ENCODE measurements at regions not wholly inside any gene's neighbourhood (a gene's known extent, or its start where the extent isn't known, plus 50 kb on each side); places are given as distances from the start of the nearest gene placed in this dataset.

DNA sequence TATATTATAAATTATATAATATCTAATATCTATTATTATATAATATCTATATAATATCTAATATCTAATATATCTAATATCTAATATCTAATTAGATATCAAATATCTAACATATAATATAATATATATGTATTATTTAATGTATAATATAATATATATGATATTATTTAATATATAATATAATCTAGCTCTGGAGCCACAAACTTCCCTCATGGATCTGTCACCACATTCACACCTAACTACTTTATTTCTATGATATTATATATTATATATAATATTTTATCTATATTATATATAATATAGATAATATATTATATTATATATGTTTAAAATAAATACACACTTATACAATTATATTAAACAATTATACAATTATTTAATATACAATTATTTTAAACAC lies 667.5 kb downstream of the KCTD8 start:
- DNase-seq (ENCODE audit: low read depth) = no peak

DNA sequence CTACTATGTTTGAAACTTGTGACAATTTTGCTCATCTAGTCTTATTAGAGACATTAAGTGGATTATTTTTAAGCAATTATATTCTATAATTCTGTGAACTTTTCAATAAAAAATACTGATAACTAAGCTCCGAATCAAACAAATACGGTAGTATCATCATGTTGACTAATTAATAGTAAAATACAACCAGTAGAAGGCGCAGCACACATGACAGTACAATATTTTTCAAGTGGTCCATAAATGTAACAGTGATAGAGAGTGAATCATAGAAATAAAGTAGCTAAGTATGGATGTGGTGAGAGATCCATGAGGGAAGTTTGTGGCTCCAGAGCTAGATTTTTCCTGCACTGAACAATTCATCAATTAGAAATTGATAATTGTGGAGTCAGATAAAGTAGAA lies 666.2 kb downstream of the KCTD8 start:
- no peak for DNase-seq (ENCODE audit: low read depth)

DNA sequence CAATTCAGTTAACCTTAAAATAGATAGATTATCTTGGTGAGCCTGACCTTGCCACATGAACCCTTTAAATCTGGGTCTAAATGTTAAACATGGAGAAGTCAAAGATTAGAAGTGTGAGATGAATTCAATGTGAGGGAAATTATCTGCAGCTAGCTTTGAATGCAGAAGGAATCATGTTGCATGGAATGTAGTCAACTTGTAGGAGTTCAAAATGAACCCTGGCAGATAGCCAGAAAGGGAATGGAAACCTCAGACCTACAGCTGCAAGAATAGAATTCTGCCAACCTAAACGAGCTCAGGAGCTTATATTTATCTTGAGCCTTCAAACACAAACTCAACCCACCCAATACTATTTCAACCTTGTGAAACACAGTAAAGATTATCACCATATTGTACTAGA lies 632.5 kb downstream of the KCTD8 start:
- DNase-seq (ENCODE audit: low read depth) = no peak

DNA sequence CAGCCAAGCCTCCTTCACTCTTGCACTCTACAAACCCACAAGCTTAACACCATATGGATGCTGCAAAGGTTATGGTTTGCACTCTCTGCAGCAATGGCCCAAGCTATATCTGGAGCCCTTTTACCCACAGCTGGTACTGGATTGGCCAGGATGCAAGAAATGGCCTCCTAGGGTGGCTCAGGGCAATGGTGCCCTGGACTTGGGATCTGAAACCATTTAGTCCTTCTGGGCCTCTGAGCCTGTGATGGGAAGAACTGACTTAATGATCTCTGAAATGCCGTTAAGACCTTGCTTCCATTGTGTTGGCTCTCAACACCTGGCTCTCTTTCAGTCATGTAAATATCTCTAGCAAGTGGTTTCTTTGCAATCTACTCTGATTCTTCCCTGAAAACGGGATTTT lies 626.0 kb downstream of the KCTD8 start:
- DNase-seq (ENCODE audit: low read depth) = no peak

DNA sequence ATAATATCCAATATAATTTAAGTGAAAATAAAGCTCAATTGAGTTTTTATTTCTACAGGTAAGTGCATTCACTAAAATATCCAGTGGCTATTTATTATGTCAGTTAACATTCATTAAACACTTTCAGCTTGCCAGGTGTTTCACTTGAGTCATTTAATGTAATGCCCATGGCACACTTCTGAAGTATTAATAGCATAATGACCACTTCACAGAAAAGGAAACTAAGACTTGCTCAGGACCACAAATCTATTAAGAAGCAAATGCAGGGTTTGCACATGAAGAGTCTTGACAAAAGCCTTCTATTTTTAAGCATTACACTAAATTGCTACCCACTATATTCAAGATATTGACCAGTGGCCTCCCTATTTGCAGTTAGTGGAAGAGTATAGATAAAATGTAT lies 612.7 kb downstream of the KCTD8 start:
- no peak for DNase-seq (ENCODE audit: low read depth)

DNA sequence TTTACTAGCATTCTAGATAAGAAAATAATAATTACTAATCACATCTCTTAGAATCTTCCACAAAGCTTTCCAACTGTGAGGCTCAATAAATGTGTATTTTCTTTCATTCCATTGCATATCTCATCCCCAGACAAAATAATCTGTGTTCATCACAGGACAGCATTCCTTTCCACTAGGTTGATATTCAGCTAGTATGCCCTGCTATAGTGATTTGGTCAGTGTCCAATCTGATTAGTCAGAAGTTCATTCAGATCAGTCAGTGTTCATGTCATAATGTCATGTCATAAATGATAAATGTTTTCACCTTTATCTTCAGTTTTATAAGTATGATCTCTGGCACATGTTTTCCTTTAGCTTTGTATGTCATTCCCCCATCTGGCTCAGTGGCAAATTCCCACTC lies 611.4 kb downstream of the KCTD8 start:
- peak; percentile 2 for DNase-seq (ENCODE audit: low read depth)

DNA sequence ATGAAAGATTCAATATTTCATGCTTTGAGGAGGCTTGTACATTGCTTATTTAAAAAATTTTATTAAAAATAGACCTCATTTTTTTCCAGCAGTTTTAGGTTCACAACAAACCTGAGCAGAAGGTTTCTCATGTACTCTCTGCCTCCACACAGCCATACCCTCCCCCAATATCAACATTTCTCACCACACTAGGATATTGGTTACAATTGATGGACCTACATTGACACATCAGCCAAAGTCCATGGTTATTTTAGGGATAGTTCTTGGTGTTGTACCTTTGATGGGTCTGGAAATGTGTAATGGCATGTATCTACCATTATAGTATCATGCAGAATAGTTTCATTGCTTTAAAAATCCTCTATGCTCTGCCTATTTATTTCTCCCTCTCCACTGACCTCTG lies 611.0 kb downstream of the KCTD8 start:
- no peak for DNase-seq (ENCODE audit: low read depth)

DNA sequence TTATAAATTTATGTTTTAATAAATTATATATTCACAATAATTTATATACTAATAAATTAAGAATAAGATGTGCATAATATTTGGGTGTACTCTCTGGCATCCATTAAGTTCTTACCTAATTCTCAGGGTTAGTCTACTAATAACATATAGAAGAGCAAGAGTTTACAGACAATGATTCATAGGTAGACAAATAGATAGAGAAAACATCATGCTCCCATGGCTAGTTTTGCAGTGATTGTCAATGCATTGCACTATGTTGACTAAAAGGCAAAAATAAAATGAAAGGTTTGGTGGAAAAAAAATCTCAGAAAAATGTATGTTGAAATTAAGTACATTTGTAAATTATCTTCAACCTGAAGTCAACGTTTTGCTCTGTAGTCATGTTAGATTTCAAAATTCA lies 606.0 kb downstream of the KCTD8 start:
- no peak for DNase-seq (ENCODE audit: low read depth)

DNA sequence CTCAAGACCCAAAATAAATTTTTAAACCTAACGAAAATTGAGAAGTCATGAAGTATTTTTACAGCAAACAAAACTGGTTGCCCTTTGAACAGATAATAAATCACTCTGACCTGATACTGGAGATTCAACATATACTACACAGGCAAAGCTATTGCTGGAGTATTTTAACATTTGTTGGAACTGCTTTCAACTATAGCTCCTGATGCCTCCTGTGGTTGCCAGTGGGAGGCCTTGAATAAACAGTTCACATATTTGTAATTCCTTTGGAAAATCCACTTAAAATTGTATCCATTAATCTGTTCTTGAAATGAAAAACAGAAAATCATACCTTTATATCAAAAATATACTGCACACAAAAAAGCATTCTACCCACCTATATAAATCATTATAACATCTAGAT lies 605.1 kb downstream of the KCTD8 start:
- DNase-seq (ENCODE audit: low read depth) = peak; percentile 10

DNA sequence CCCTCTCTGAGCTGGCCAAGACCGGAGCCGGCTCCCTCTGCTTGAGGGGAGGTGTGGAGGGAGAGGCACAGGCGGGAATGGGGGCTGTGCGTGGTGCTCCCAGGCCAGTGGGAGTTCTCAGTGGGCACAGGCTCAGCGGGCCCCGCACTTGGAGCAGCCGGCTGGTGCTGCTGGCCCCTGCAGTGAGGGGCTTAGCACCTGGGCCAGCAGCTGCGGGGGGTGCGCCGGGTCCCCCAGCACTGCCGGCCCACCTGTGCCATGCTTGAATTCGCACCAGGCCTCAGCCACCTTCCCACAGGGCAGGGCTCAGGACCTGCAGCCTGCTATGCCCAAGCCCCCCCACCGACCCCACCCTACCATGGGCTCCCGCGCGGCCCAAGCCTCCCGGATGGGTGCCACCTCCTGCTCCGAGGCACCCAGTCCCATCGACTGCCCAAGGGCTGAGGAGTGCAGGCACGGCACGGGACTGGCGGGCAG lies 602.5 kb downstream of the KCTD8 start:
- DNase-seq (ENCODE audit: low read depth) = no peak

DNA sequence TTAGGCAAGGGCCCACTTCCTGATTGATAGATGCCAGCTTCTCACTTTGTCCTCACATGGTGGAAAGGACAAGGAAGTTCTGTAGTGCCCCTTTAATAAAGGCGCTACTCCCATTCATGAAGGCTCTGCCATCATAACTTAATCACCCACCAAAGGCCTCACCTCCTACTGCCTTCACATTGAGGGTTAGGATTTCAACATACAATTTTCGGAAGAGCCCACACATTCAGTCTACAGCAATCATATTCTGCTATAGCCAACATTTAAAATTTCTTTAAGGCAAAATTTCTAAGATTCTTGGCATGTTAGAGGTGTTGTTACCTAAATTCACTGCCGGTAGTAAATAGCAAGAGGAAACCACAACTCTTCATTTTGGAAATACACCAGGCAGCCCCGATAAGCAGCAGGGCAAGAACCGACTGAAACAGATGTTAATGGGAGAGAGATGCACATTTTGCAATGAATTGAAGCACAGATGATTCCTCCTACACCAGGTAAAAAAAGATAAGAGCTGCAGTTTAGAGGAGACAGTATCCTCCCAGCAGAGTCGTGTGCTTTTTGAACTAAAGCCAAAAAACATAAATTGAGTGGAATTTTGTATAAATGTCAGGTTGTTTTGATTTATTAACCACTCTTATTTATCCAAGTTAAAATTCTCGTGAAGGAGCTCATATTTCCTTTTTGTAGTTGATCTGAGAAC lies 594.9 kb downstream of the KCTD8 start:
- DNase-seq (ENCODE audit: low read depth) = no peak

DNA sequence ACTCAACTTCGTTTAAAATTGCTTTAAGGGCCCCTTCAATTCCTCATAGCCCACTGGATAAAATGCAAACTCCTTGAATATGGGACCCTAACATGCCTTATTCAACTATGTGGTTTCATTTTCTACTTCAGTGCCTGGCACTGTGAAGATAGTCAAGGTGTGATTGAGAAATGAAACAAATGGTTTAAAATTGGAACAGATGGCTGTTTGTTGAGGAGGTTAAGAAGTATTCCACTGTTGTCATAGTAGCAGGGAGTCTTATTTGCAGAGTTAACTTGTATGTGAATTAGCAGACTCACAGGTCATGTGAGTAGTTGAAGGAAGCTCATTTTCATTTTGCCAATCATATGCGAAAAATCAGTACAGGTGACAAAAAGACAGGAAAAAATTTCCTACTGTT lies 593.3 kb downstream of the KCTD8 start:
- DNase-seq (ENCODE audit: low read depth) = no peak

DNA sequence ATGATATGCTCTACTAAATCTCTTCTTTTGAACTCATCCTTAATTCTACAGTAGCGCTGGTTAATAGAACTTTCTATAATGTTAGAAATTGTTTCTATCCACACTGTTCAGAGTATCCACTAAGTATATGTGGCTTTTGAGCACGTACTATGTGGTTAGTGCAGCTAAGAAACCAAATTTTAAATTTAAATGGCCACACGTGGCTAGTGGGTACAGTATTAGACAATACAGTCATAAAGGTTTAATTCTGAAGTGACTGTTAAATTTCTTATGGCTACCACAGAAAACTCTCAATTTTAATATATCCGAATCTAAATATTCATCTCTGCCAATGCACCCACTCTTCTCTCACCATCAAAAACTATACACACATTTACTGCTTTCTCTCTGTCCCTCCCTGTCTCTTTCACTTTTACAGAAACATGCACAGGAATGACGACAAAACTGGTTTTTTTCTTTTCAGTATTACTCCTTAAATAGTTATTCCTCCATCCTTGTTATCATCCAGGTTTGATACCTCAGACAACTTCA lies 583.9 kb downstream of the KCTD8 start:
- no peak for DNase-seq (ENCODE audit: low read depth)

DNA sequence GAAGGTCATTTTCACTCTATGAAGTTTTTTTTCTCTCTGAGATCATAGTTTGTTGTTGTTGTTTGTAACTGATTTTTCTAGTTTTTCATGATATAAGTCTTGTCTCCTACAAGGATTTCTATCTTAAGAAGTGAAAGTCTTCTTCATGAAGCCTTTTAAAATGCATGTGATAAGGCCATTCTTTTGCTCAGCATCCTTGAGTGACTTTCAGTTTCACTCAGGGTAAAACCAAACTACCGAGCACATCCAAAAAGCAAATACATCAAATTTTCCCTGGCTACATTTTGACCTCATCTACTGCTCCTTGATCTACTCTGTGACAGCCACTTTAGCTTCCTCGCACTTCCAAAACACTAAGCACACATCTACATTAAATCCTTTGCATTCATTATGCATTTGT lies 580.7 kb downstream of the KCTD8 start:
- DNase-seq (ENCODE audit: low read depth) = no peak

DNA sequence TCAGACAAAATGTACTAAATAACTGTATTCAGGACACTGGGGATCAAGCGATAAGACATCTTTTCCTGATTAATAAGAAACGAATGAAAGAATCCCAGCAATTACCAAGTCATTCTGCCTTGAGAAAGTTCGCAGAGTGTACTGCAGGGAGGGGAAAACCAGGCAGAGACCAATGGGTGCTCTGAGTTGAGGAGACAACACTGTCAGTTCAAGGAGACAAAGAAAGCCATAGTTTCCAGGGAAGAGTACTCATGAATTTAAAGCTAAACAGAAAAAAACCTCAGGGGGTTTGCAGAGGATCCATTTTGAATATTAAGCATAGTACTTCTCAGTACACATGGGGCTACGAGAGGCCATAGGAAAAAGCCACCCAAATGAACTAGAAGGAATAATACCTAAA lies 573.0 kb downstream of the KCTD8 start:
- DNase-seq (ENCODE audit: low read depth) = no peak

DNA sequence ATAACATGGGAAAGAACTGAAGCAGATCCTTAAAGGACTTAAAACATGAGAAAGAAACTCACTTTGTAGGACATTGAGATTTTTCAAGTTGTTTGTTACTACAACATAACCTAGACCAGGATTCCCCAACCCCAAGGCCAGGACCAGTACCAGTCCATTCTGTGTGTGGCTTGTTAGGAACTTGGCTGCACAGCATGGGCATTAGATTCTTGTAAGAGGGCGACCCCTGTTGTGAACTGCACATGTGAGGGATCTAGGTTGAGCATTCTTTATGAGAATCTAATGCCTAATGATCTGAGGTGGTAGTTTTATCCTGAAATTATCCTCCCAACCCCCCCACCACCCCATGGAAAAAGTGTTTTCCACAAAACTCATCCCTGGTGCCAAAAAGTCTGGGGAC lies 566.1 kb downstream of the KCTD8 start:
- no peak for DNase-seq (ENCODE audit: low read depth)

DNA sequence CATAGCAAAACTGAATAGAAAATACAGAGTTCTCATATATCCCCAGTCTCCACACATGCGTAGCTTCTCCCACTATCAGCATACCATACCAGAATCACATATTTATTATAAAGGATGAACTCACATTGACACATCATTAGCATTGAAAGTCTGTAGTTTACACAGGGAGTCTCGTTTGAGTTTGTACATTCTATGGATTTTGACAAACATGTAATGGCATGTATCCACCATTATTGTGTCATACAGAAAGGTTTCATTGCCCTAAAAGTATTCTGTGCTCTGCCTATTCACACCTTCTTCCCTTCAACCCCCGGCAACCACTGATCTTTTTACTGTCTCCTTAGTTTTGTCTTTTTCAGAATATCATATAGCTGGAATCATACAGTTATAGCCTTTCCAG lies 562.4 kb downstream of the KCTD8 start:
- no peak for DNase-seq (ENCODE audit: low read depth)

DNA sequence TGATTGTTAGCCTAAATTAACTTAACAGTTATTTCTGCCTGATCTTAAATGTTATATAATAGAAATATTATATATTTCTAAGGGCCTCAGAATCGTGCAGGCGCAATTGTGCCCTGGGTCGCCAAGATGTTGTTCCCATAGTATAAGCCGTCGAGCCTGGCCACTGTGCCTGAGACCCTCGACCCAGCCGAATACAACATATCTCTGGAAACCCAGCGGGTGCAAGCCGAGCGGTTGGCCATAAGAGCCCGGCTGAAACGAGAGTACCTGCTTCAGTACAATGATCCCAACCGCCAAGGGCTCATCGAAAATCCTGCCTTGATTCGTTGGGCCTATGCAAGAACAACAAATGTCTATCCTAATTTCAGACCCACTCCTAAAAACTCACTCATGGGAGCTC lies 549.8 kb downstream of the KCTD8 start:
- DNase-seq (ENCODE audit: low read depth) = no peak

DNA sequence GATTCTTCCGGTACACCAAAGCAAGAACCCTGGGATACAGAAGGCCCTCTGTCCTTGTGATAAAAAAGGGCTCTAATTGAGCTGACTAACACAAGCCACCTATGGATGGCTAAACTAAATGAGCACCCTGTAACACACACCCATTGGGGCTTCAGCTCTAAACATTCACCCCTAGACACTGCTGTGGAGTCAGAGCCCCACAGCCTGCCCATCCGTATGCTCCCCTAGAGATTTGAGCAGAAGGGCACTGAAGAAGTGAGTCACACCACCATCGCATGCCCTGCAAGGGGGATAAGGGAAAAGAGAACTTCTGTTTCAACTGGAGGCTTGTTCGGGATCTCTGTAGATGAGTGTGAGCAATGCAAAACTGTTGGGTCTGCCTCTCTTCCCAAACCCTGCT lies 545.2 kb downstream of the KCTD8 start:
- no peak for DNase-seq (ENCODE audit: low read depth)

DNA sequence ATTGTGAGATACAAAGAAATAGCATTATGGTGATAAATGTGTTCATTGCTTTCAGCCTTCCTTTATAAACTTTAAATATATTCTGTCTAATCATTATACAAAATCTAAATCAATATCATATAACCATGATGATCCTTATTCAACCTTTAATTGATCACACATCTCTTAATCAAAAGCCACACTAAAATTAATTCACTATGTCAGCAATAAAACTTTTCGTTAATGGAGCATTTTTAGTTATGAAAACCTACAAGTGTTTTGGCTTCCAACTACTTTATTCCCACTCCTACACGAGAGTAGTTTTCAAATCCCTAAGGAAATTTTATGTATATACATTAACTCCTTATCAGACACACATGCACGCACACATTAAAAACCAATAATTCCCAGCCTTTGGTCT lies 530.2 kb downstream of the KCTD8 start:
- DNase-seq (ENCODE audit: low read depth) = no peak

DNA sequence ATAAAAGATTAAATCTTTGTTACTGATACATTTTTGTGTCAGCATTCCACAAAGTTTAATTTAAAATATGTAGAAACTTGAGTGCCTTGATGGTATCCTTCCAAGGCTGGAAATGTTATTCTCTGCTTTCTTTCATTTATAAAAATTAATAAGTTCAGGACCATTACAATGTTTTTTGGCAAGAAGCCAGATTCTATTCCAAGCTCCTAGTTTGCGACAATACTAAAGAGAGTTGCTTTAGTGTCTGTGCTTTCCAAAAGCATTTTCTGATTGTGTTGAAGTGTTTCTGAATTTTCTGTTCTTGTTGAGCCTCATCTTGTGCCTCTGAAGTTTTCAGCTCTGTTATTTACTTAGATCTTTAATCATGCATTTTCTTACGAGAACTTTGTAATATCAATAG lies 516.2 kb downstream of the KCTD8 start:
- DNase-seq (ENCODE audit: low read depth) = no peak

DNA sequence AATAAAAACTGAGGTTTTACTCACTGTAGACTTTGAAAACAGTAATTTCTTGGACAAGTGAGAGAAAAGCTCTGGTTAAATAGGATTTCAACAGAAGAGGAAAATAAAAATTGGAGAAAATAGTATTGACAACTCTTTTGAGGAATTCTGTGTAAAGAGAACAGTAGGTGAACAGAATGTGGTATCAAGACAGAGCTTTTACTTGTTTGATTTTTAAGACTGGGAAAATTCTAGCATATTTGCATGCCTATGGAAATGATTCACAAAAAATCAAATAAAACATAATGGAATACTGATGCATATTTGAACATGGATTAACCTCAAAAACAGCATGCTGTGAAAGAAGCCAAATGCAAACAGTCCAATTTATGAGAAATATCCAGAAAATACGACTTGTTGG lies 504.6 kb downstream of the KCTD8 start:
- DNase-seq (ENCODE audit: low read depth) = no peak

DNA sequence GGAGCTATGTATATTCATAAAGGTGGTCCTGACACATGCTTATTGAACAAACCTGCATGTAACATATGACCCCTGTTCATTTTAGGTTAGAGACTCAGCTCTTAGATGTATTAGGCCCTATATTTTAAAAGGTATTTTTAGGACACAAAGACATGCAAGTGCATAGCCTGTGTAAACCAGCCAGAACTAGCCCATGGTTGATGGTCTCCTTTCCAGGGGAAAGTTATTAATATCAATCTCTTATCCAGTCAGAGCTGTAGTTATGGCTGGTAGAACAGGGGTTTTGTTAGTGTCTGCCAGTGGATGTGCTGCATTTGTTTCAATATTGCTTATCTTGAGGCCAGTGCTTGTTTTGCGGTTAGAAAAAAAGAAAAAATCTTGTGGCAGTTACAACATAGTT lies 488.6 kb downstream of the KCTD8 start:
- no peak for DNase-seq (ENCODE audit: low read depth)

DNA sequence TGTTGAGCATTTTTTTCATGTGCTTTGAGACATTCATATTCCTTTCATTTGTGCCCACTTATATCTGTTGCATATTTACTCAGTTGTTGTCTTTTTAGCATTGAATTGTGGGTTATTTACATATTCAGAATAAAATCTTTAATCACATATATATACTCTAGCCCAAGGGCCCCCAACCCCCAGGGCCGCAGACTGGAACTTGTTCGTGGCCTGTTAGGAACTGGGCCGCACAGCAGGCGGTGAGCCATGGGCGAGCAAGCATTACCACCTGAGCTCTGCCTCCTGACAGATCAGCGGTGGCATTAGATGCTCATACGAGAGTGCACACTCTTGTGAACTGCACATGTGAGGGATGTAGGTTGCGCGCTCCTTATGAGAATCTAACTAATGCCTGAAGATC lies 480.6 kb downstream of the KCTD8 start:
- no peak for DNase-seq (ENCODE audit: low read depth)

Data from ELR (cell line).